GM19397 (cell line): ENCODE measurements at regions not wholly inside any gene's neighbourhood (a gene's known extent, or its start where the extent isn't known, plus 50 kb on each side); places are given as distances from the start of the nearest gene placed in this dataset.
"Not testable (repeated sequence)": the region's sequence is repeated elsewhere in the genome, so short reads cannot be mapped to it uniquely, and the experiment has no call there.

Experiments
- ATAC-seq: cut with Tn5 transposase; IDR thresholded peaks from one replicate; pipeline ENCODE4 v1.9.1; 2021; ENCODE audit warnings: mild to moderate bottlenecking, moderate library complexity; ENCODE audit not compliant: unreplicated experiment

DNA sequence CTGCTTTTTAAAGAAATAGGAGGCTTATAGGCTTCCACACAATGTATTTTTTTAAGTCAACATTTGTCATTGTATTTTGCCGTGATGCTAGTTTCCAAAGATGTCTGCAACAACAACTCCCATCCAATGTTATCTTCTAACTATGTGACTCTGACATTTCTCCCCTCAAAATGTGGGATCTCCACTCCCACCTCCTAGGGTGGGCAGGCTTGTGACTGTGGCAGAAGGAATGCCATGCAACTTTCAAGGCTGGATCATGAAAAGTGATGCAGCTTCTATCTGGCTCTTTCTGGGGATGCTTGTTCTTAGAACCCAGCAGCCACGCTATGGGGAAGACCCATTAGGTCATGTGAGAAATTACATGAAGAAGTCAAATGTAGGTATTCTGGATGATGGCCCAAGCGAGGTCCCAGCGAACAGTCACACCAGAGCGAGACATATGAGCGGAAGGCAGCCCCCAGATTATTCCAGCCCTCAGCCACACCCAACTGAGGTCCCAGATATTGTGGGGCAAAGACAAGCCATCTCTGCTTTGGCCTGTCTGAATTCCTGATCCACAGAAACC, 124.3 kb downstream of the BDH1 start:
- no peak for ATAC-seq

DNA sequence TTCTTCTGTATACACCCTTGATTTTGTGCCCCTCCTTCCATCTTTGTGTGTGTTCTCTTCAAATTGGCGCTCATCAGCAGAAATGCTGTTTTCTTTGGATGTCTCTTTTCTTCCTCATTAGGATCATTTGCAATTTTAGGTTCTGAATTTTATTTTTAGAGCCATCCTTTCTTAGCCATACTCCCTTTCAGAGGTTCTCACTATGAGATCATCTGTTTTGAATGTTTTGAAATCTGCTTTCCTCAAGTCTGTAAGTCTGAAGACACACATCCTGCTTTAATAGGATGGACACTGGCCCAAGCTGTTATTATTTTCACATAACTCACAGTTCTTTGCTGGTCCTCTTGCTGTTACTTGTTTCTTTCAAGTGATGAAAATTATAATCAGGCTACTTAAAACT, 124.8 kb downstream of the BDH1 start:
- no peak for ATAC-seq

DNA sequence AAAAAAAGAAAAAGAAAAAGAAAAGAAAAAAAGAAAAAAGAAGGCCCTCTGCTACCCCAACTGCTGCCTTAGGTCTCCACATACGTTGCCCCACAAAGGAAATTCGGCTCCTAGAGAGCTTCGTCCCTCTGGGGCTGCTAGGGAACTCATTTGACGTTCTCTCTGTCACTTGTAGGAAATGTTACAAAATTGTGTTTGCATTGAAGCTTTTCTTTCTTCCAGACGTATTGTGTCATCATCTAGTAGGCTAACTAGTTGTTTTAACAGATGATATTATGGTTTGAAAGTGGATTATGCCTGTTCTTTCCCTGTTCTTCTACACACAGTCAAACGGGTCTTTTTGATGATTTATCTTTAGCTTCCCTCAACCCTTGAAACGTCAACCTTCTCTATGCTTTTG, 125.3 kb downstream of the BDH1 start:
- no peak for ATAC-seq

GRCh38 chr3:197428952-197429351, 126.8 kb downstream of the BDH1 start:
- no peak for ATAC-seq

- ATAC-seq: no peak
Observed at GRCh38 chr3:197428117-197428801, 127.5 kb downstream of the BDH1 start.

DNA sequence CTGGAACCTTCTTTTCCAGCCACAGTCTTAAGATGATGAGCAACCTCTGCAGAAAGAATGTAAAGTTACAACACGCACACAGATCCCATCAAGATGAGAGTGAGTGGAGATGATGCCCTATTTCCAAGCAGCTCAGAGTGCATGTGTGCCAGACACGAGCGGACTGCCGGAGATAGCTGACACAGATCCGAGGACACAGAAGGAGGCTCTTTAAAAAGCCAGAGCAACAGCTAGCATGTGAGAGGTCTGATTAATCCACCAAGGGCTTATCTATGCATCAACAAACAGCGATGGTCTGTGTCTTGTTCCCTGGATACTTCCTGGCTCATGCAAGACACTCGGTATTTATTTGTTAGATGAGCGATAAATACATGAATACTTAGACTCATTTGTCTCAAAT, 128.6 kb upstream of the DLG1 start:
- no peak for ATAC-seq

- no peak for ATAC-seq
Observed at GRCh38 chr3:197426121-197426566, 127.7 kb upstream of the DLG1 start.

DNA sequence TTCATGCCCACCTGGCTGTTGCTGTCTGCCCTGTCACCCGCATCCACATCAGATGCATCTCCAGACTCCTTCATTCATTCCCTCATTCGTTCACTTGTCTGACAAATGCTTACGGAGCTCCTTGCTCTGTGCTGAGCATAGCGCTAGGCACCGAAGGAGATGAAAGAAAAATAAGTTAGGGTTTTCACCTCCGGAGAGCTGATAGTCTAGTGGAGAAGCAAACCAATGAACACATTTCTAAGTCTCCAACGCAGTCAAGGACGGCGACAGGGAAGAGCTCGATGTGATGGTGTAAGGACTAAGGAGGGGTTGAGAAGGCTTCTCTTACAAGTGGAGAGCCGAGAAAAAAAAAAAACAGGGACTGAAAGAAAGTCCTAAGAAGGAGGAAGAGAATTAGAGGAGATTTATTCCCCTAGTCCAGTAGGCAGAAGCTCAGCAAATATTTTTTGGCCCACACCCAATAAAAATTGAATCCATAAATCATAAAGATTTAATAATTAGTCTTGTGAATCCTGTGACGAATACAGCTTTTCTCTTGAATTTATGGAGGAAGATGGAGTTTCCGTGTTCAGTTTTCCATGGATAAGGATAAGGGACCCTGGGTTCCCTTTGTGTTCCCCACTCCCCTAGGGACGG, 127.2 kb upstream of the DLG1 start:
- ATAC-seq: no peak

DNA sequence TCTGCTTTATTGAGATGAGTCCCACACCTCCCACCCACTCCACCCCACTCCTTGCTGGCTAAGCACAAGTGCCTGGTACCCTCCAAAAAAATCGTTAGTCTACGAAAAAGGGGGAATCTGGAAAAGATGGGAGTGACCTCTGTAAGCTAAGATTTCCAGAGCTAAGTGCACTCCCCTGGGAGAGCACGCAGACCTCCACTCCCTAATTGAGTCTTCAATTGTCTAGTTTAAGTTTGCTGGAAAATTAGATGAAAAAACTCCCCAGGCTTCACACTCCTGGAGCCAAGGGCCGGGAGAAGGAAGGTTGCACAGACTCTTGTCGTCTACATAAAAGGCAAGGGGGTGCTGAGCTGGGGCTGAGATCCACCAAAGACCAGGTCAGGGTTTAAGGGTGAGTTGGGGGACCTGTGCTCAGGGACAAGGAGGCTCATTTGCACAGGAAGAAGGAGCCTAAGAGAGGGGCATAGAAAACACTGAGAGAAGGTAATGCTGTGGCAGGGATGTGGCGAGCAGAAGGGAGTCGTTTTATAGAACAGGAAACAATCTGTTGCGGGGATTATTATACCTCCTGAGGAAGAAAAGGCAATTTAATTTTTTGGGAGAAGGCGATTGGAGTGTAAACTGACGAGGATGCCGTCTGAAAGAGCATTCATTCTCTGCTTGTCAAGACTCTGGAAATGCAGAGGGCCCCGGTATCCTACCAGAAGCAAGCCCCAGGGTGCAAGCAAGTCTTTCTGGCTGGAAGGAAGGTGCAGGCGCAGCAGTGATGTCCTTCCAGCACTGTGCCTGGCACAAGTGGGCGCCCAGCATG, 126.5 kb upstream of the DLG1 start:
- ATAC-seq: no peak

DNA sequence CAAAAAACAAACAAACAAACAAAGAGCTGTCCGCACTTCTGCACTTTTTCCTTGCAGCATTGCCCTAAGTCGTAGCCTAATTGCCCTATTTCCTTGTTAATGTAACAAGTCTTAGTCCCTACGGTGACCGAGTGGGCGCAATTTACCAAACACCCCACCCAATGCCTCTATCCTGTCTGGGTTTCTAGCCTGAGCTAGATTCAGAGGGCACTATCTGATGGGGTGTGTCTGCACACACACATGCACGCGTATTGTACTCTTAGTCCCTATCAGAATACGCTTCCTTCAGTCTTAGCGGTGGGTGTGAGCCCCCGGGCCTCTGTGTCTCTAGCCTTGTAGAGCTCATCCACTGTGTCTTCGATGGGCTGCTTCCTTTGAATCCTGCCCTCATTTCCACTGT, 125.9 kb upstream of the DLG1 start:
- ATAC-seq: no peak

DNA sequence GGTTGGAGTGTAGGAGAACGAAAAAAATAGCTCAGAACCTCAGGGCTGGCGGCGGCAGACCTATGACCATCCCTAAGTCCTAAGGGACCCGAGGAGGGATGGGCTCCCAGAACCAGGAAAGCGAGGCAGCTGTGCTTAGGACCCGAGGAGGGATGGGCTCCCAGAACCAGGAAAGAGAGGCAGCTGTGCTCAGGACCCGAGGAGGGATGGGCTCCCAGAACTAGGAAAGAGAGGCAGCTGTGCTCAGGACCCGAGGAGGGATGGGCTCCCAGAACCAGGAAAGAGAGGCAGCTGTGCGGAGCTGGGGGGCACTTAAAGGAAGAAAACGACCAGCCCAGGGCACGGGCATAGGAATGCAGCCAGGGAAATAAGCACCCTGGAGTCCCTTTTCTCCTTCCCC, 125.0 kb upstream of the DLG1 start:
- no peak for ATAC-seq

- no peak for ATAC-seq
Observed at GRCh38 chr3:197422506-197422905, 124.1 kb upstream of the DLG1 start.

GRCh38 chr3:197421021-197421420, 122.6 kb upstream of the DLG1 start:
- ATAC-seq: no peak

- no peak for ATAC-seq
Observed at GRCh38 chr3:197420566-197420965, 122.2 kb upstream of the DLG1 start.

DNA sequence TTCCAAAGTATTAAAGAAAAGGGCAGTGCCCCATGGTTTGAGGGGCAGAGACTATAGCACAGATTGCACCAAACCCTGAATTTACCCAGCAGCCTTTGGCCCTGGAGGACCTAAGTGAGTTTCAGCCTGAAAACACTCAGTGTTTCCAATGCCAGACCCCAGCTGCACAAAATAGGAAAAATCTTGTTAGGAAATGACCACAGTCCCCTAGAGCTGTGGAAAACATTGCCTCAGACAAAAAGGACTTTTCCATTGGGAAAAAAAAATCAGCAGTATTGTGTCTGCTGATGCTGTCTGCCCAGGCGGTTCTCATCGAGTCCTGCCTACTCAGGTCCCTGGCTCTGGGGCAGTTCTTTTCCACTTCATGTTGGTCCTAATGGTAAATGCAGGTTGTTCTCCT, 121.7 kb upstream of the DLG1 start:
- ATAC-seq: no peak

GRCh38 chr3:197419696-197420095, 121.3 kb upstream of the DLG1 start:
- no peak for ATAC-seq

GRCh38 chr3:197417911-197418618, 119.7 kb upstream of the DLG1 start:
- no peak for ATAC-seq

GRCh38 chr3:197417441-197417840, 119.0 kb upstream of the DLG1 start:
- no peak for ATAC-seq

- ATAC-seq: not testable (repeated sequence)
Observed at GRCh38 chr3:197411899-197412298, 113.5 kb upstream of the DLG1 start.

- not testable (repeated sequence) for ATAC-seq
Observed at GRCh38 chr3:197410170-197410569, 111.8 kb upstream of the DLG1 start.
